IMR-90 (cell line): ENCODE measurements at regions not wholly inside any gene's neighbourhood (a gene's known extent, or its start where the extent isn't known, plus 50 kb on each side); places are given as distances from the start of the nearest gene placed in this dataset.

Source experiments
- BHLHE40 ChIP-seq: fragments of 150-350 bp; IDR thresholded peaks from 2 replicates; pipeline ENCODE4 v1.6.1; 2016; ENCODE audit warnings: mild to moderate bottlenecking, low read depth, low read length
- CEBPB ChIP-seq: IDR thresholded peaks from 2 replicates; pipeline ENCODE4 v1.6.1; 2012; ENCODE audit warnings: low read depth, low read length, improper control_type of control experiment
- CHD1 ChIP-seq: IDR thresholded peaks from 2 replicates; pipeline ENCODE4 v1.6.1; 2012; ENCODE audit warnings: low read depth, low read length, improper control_type of control experiment
- FOS ChIP-seq: fragments of 150-350 bp; IDR thresholded peaks from 2 replicates; pipeline ENCODE4 v1.6.1; 2016; ENCODE audit warnings: low read depth, low read length
- MAFK ChIP-seq: IDR thresholded peaks from 2 replicates; pipeline ENCODE4 v1.6.1; 2012; ENCODE audit warnings: low read depth, low read length, improper control_type of control experiment
- MXI1 ChIP-seq: IDR thresholded peaks from 2 replicates; pipeline ENCODE4 v1.6.1; 2012; ENCODE audit warnings: low read depth, mild to moderate bottlenecking, low read length, moderate library complexity, borderline replicate concordance
- POLR2A ChIP-seq: IDR thresholded peaks from 2 replicates; pipeline ENCODE4 v1.6.1; 2012; ENCODE audit warnings: mild to moderate bottlenecking, low read depth, low read length
- RAD21 ChIP-seq: IDR thresholded peaks from 2 replicates; pipeline ENCODE4 v1.6.1; 2012; ENCODE audit warnings: low read length, improper control_type of control experiment
- RCOR1 ChIP-seq: IDR thresholded peaks from 2 replicates; pipeline ENCODE4 v1.6.1; 2012; ENCODE audit warnings: mild to moderate bottlenecking, low read length, improper control_type of control experiment; ENCODE audit not compliant: insufficient replicate concordance
- SMC3 ChIP-seq: fragments of 150-350 bp; IDR thresholded peaks from 2 replicates; pipeline ENCODE4 v1.6.1; 2016; ENCODE audit warnings: low read depth, mild to moderate bottlenecking, antibody characterized with exemption, low read length, moderate library complexity
- TF ChIP-seq, protein P1 (sequence below): conservative IDR thresholded peaks from 2 replicates; pipeline ENCODE4 v1.5.1; 2012; ENCODE audit warnings: mild to moderate bottlenecking, low read depth, low read length, improper control_type of control experiment
- TF ChIP-seq, protein P2 (sequence below): fragments of 150-350 bp; IDR thresholded peaks from 2 replicates; pipeline ENCODE4 v1.6.1; 2017; ENCODE audit warnings: mild to moderate bottlenecking, antibody characterized with exemption, low read length, low read depth

DNA sequence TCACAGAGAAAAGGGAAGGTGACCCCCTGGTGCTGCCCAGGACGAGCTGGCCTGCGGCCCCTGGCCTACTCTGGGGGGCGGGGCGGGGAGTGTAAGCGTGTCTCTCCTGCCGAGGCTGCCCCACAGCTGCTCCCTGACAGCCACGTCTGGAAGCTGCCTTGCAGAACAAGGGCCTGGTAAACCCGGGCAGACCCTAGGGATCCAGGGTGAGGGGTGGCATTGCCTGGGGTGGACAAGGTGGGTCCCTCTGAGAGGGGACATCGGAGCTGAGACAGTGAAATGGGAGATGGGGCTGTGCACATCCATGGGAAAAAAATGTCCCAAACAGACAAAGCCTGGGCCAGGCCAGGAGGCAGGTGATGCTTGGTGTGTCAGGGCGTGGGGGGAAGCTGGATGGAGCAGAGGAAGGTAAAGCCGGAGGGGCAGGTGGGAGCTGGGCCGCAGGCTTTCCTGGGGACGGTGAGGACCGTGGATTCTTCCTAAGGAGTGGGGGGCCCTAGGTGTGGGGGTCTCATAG lies 66.0 kb upstream of the HDAC4 start:
- TF ChIP-seq, protein P1, sequence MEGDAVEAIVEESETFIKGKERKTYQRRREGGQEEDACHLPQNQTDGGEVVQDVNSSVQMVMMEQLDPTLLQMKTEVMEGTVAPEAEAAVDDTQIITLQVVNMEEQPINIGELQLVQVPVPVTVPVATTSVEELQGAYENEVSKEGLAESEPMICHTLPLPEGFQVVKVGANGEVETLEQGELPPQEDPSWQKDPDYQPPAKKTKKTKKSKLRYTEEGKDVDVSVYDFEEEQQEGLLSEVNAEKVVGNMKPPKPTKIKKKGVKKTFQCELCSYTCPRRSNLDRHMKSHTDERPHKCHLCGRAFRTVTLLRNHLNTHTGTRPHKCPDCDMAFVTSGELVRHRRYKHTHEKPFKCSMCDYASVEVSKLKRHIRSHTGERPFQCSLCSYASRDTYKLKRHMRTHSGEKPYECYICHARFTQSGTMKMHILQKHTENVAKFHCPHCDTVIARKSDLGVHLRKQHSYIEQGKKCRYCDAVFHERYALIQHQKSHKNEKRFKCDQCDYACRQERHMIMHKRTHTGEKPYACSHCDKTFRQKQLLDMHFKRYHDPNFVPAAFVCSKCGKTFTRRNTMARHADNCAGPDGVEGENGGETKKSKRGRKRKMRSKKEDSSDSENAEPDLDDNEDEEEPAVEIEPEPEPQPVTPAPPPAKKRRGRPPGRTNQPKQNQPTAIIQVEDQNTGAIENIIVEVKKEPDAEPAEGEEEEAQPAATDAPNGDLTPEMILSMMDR = no peak
- TF ChIP-seq POLR2A = no peak
- no peak for TF ChIP-seq RAD21
- TF ChIP-seq CEBPB = no peak
- no peak for TF ChIP-seq SMC3
- TF ChIP-seq FOS = no peak
- TF ChIP-seq RCOR1 = no peak
- TF ChIP-seq, protein P2, sequence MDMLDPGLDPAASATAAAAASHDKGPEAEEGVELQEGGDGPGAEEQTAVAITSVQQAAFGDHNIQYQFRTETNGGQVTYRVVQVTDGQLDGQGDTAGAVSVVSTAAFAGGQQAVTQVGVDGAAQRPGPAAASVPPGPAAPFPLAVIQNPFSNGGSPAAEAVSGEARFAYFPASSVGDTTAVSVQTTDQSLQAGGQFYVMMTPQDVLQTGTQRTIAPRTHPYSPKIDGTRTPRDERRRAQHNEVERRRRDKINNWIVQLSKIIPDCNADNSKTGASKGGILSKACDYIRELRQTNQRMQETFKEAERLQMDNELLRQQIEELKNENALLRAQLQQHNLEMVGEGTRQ = no peak
- TF ChIP-seq BHLHE40 = no peak
- no peak for TF ChIP-seq MAFK
- TF ChIP-seq CHD1 = no peak
- no peak for TF ChIP-seq MXI1
